ENCODE measurements at regions not wholly inside any gene's neighbourhood (a gene's known extent, or its start where the extent isn't known, plus 50 kb on each side); places are given as distances from the start of the nearest gene placed in this dataset.

- no peaks in the 10 kb centered on the region for H3K36me3 ChIP-seq
- no peaks in the 10 kb centered on the region for H3K27me3 ChIP-seq
- no peak for TF ChIP-seq CTCF (IDR thresholded peaks at IDR 0.05; ENCODE audit: low read depth, low read length)
- no peak overlapping the region for H3K27ac ChIP-seq
- H3K4me3 ChIP-seq = no peak overlapping the region
- H3K9me3 ChIP-seq (ENCODE audit: low read depth) = no peaks in the 10 kb centered on the region
- no peak for DNase-seq (ENCODE audit: low read depth in 1 of 2, low spot score in 1 of 2)
- H3K4me1 ChIP-seq (ENCODE audit: low read depth) = no peaks in the 10 kb centered on the region
These were observed 356.2 kb upstream of the NUDT12 start for GRCh38 chr5:103918668-103919367.

- no peak overlapping the region for H3K4me3 ChIP-seq
- no peak for DNase-seq (ENCODE audit: low read depth in 1 of 2, low spot score in 1 of 2)
- H3K9me3 ChIP-seq (ENCODE audit: low read depth) = no peaks in the 10 kb centered on the region
- H3K36me3 ChIP-seq = no peaks in the 10 kb centered on the region
- H3K4me1 ChIP-seq (ENCODE audit: low read depth) = no peaks in the 10 kb centered on the region
- H3K27me3 ChIP-seq = no peaks in the 10 kb centered on the region
- TF ChIP-seq CTCF (IDR thresholded peaks at IDR 0.05; ENCODE audit: low read depth, low read length) = no peak
- no peak overlapping the region for H3K27ac ChIP-seq
These were observed 352.5 kb upstream of the NUDT12 start for GRCh38 chr5:103915081-103915480.

GRCh38 chr5:103910786-103911185 is 348.2 kb upstream of the NUDT12 start:
- no peaks in the 10 kb centered on the region for H3K4me1 ChIP-seq (ENCODE audit: low read depth)
- no peaks in the 10 kb centered on the region for H3K9me3 ChIP-seq (ENCODE audit: low read depth)
- DNase-seq (ENCODE audit: low read depth in 1 of 2, low spot score in 1 of 2) = no peak
- TF ChIP-seq CTCF (IDR thresholded peaks at IDR 0.05; ENCODE audit: low read depth, low read length) = no peak
- H3K27ac ChIP-seq = no peak overlapping the region
- no peak overlapping the region for H3K4me3 ChIP-seq
- H3K27me3 ChIP-seq = no peaks in the 10 kb centered on the region
- H3K36me3 ChIP-seq = no peaks in the 10 kb centered on the region

GRCh38 chr5:103910011-103910410 is 347.4 kb upstream of the NUDT12 start:
- DNase-seq (ENCODE audit: low read depth in 1 of 2, low spot score in 1 of 2) = no peak
- H3K27ac ChIP-seq = no peak overlapping the region

GRCh38 chr5:103909391-103909790 is 346.8 kb upstream of the NUDT12 start:
- H3K27me3 ChIP-seq = no peaks in the 10 kb centered on the region
- no peak overlapping the region for H3K27ac ChIP-seq
- H3K4me1 ChIP-seq (ENCODE audit: low read depth) = no peaks in the 10 kb centered on the region
- TF ChIP-seq CTCF (IDR thresholded peaks at IDR 0.05; ENCODE audit: low read depth, low read length) = no peak
- H3K9me3 ChIP-seq (ENCODE audit: low read depth) = no peaks in the 10 kb centered on the region
- no peak for DNase-seq (ENCODE audit: low read depth in 1 of 2, low spot score in 1 of 2)
- no peaks in the 10 kb centered on the region for H3K36me3 ChIP-seq
- H3K4me3 ChIP-seq = no peak overlapping the region

More at GRCh38 chr5:103910011-103910410, 347.4 kb upstream of the NUDT12 start:
- H3K36me3 ChIP-seq = no peaks in the 10 kb centered on the region
- TF ChIP-seq CTCF (IDR thresholded peaks at IDR 0.05; ENCODE audit: low read depth, low read length) = no peak
- no peak overlapping the region for H3K4me3 ChIP-seq
- no peaks in the 10 kb centered on the region for H3K27me3 ChIP-seq
- H3K9me3 ChIP-seq (ENCODE audit: low read depth) = no peaks in the 10 kb centered on the region
- no peaks in the 10 kb centered on the region for H3K4me1 ChIP-seq (ENCODE audit: low read depth)
